HTR-8/SVneo (cell line): ENCODE measurements at regions not wholly inside any gene's neighbourhood (a gene's known extent, or its start where the extent isn't known, plus 50 kb on each side); places are given as distances from the start of the nearest gene placed in this dataset.
"Not testable (repeated sequence)": the region's sequence is repeated elsewhere in the genome, so short reads cannot be mapped to it uniquely, and the experiment has no call there.

Experiments used
- DNase-seq: peaks from one replicate; pipeline ENCODE4 v3.0.0; 2011; ENCODE audit warnings: low spot score, mixed read lengths; ENCODE audit not compliant: insufficient read length
- FAIRE-seq: peaks from 2 replicates; lab custom pipeline; 2011; peaks lifted over from hg19 to GRCh38; lab: Jason Lieb, UNC

DNA sequence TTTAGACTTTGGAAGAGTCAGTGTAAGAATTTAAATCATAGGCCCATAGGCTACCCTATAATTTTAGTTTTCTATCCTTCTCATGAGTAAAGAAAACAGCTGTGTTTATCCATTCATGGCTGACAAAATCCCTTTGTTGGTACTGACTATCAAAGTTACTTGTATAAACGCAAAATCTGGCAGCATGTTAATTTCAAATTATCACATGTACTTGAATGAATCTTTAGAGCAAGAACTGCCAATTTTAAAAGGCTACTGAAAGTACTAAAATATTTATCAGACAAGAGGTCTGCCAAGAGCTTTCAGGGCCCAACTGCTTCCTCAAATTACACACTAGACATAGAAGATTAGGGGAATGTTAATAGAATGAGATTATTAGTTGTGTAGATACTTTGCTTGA lies 66.6 kb downstream of the MYL12B start:
- no peak for FAIRE-seq
- DNase-seq = no peak

DNA sequence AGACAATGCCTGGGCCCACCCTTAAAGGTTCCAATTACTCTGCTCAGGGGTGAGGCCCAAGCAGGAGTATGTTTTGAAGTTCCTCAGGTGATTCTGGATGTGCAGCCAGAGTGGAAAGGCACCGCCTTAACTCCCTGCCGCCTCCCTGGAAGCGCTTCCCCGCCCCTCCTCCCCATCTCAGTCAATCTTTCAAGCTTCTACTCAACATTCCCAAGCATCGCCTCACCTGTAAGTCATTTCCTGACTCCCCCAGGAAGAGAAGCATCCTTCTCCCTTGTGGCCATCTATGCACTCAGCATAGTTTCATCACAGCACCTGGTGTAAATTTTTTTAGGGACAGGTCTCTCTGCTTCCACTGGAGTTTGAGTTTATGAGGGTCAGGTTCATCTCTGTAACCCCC lies 67.5 kb downstream of the MYL12B start:
- FAIRE-seq = no peak
- DNase-seq = no peak

DNA sequence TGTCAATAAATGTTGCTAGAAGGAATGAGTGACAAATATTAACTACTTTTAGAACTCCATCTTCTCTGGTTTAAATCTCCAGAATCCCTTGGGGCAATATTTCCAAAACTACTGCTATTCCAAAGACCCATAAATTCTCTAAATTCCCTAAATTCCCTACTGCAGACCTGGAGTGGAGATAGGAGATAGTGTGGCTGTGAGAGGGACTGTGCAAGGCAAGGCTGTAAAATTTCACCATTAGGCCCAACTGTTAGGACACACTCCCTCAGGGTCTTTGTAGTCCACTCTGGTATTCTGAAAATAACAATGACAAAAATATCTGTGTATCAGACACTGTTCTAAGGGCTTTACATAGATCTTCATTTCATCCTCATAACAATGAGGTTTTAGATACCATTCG lies 67.9 kb downstream of the MYL12B start:
- no peak for DNase-seq
- FAIRE-seq = no peak

DNA sequence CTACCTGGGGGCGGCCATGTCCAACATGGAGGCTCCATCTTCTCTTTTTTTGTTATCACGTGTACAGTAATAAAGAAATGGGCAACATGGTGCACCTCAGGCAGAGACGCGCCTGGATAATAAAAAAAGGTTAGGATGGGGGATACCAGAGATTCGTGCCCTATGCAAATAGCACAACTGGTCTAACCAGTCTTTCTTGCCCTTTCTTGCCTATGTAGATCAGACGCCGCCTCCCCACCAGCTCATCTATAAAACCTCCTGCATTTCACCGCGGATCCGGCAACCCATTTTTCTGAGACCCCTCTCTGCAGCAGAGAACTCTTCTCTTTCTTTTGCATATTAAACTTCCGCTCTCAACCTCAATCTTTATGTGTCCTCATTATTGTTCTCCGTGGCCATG lies 68.7 kb downstream of the MYL12B start:
- DNase-seq (no peak), FAIRE-seq (no peak)

DNA sequence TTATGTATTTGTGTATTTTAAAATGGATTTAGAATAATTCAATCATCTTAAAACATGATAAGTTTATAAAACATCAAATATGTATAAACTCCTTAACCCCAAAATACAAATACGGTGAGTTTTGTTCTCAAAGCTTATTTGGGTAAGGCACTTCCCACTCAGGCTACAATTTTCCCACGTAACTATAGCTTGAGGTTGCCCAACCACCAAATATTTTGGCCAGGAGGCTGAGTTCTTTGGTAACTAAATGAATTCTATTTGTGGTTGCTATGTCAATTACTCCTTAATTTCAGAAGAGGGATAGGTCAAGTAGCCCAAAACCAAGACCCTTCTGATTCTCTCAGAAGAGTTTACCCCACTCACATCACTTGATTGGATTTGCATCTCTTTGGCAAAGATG lies 70.4 kb downstream of the MYL12B start:
- no peak for DNase-seq
- no peak for FAIRE-seq

DNA sequence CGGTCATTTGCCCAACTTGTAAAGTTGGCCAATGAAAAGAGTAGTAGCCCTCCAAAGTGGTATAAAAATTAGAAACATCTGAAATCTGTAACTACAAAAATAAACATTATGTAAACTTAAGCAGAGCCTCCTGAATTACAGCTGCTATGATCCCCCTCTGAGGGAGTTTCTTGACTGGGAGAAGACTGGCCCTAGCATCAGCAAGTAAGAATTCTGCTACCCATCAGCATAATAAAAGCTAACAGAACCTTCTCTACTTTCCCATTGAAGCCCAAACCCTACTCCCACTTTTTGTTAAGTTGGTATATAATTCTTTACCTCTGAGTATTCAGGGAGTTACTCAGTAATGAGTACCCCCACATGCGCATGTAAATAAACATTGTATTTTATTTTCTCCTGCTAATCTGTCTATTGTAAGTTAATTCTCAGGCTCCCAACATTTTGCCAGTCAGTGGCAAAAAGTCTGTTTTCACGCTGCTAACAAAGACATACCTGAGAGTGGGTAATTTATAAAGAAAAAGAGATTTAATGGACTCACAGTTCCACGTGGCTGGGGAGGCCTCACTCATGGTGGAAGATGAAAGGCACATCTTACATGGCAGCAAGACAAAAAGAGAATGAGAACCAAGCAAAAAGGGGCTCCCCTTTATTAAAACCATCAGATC lies 71.3 kb downstream of the MYL12B start:
- DNase-seq (no peak), FAIRE-seq (no peak)

DNA sequence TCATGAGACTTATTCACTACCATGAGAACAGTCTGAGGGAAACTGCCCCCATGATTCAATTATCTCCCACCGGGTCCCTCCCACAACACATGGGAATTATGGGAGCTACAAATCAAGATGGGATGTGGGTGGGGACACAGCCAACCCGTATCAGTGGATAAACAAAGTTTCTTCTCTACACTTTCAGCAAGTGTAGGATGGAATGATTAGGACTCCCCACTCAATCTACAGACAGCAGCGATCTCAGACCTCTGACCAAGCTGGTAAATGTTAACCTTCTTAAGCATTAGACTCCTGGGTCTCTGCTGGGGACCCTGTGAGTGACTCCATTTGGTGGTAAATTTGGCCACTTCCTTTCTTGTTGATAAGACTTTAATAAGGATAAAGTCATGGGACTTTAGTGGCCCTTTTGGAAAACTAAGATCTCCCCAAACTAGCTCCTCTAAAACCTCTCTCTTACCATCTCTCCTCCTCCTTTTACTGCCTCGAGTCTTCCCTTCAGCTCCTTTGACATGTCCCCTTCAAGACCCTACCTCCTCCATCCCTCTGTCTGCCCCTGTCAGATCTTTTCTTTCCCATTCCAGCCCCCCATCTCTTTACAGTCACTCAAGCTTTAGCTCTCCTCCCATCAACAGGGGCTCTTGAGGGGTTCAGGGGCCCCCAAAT lies 71.9 kb downstream of the MYL12B start:
- FAIRE-seq (no peak), DNase-seq (no peak)

DNA sequence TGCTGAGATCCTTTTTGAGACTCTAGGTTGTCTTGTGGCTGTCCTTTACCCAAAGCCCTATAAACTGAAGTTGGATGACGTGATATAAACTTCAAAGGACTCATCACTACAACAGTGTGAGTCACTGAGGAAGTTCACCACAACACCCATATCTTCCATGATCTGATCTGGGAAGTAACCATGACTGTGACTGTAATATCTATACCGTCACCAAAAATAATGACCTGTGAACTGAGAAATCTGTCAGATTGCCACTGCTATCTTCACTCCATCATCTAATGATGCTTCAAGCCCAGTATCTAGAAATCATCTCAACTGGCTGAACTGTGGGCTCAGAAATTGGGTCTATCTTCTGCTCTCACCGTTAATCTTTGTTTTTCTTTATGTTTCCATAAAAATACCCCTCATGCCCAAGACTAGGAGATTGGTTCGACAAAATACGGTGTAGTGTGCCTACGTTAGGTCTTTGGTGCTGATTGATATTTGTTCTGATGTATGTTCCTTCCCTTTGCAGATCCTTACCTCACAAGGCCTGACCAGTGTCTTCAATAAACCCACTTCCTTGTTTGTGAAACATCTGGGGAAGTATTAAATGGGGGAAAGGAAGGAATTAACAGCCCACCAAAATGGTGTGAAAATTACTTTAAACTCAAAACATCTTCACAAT lies 78.2 kb downstream of the MYL12B start:
- FAIRE-seq (no peak), DNase-seq (no peak)

DNA sequence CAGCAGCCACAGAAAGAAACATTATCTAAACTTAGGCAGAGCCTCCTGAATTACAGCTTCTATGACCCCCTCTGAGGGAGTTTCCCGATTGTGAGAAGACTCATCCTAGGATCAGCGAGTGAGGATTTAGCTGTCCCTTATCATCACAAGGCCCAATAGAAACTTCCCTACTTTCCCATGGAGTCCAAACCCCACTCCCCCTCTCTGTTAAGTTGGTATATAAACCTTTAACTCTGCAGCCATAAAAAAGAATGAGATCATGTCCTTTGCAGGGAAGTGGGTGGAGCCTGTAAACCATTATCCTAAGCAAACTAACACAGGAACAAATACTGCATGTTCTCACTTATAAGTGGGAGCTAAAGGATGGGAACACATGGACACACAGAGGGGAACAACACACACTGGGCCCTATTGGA lies 78.8 kb downstream of the MYL12B start:
- DNase-seq (no peak), FAIRE-seq (no peak)

DNA sequence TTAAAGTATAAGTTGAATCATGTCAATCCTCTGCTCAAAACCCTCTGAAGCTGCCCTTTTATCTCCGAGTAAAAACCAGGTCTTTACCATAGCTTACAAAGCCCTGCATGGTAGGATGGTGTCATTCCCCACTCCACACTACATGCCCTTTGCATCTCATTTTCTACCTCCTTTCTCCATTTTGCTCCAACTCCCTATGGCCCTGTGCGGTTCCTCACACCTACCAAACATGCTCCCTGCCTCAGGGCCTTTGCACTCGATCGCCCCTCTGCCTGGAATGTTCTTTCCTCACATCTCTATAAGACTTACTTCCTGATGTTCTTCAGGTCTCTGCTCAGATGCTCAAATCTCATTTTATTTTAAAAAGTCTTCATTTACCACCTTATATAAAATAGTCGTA lies 80.7 kb downstream of the MYL12B start:
- FAIRE-seq = no peak
- DNase-seq = no peak

DNA sequence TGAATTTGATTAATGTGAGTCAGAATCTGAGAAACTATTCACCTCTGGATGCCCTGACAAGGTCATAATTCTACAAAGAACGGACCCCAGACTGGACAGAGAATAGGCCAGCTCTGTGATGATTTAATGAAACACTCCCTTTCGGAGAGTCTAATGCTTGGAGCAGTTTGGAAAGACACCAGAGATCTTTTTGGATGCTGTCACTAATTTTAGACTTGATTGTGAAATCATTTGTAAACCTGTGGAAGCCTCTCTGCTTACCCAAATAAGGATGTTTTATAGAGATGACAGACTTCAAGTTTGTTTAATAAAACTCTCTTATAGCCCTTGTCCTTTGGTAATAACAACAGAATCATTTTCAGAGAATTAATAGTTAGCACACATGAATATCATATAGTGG lies 83.5 kb downstream of the MYL12B start:
- FAIRE-seq = no peak
- no peak for DNase-seq

DNA sequence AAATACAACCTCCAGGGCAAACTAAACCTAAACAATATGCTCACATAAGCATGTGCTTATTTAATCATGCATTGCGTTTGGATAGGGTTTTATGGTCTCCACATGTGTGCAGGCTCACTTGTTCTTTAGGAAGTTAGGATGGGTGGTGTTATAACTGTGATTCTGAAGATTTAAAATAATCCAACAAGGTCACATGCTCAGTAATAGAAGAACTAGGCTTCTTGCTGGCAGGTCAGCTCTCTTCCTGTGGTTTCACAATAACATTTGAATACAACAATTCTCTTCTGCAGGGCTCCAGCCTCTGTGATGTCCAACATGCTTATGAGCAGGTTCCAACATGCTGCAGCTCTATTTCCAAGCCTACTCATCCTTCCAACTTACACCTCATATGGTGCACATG lies 84.0 kb downstream of the MYL12B start:
- DNase-seq (no peak), FAIRE-seq (no peak)

DNA sequence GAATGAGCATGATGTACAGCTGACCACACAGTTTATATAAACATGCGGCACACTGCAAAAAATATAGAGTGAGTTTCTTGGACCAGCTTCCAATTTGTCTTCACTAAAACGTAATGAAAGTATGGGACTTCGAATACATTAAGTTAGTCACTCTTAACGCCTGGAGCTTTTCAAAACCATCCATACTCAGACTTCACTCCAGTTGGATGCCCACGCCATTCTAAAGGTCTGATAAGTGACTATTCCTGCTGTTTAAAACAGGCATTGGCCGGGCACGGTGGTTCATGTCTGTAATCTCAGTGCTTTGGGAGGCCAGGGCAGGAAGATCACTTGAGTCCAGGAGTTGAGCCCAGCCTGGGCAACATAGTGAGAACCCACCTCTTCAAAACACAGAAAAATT lies 84.6 kb downstream of the MYL12B start:
- no peak for DNase-seq
- FAIRE-seq = no peak

DNA sequence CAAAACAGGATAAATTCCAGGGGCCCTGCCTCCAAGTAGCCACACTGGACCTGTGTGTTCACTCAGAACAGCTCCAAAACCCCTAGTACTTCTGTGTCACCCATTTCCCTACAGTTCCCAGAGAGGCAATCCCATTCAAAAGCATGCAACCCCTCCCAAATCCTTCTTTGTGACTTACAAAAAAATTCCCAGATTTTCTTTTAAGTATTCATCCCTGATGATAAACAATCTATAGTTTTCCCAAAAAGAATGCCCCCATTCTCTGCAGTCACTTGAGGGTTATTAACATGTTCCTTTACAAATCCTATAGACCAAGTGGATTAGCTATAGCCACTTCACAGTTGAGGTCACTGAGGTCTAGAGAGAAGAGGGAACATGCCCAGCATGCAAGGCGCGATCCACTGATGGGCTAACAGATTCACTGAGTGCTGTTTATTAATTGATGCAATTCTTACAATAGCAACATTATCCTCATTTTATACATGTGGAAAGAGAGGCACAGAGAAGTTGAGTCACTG lies 85.4 kb downstream of the MYL12B start:
- DNase-seq (no peak), FAIRE-seq (no peak)

DNA sequence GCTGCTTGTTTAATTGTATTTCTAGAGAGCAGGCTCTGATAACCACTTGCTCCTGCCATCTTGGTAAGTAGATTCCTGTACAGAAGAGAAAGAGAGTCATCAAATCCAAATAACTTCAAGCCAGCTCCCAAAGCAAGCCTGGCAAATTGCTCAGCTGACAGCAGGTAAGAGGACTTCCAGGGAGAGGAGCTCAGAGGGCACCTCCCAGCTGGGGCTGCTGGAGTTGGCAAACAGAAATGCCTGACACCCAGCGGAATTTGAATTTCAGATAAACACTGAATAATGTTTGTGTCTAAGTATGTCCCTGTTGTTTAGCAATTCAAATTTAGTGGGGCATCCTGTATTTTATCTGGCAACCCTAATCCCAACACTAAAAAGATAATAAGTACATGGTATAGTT lies 86.2 kb downstream of the MYL12B start:
- FAIRE-seq (no peak), DNase-seq (no peak)

DNA sequence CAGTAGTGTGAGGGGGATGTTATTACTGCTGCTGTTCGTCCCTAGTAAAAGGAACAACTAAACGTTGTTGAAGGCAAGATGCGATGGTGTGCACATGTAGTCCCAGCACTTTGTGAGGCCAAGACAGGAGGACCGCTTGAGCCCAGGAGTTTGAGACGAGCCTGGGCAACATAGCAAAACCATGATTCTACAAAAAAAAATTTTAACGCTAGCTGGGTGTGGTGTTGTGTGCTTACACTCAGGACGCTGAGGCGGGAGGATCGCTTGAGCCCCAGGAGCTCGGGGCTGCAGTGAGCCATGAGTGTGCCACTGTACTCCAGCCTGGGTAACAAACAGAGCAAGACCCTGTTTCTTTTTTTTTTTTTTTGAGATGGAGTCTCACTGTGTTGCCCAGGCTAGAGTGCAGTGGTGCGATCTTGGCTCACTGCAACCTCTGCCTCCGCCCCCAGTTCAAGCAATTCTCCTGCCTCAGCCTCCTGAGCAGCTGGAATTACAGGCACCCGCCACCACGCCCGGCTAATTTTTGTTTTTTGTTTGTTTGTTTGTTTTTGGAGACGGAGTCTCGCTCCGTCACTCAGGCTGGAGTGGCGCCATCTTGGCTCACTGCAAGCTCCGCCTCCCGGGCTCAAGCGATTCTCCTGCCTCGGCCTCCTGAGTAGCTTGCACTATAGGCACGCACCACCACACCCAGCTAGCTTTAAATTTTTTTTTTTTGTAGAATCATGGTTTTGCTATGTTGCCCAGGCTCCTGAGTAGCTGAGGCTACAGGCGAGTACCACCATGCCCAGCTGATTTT lies 87.3 kb downstream of the MYL12B start:
- DNase-seq, FAIRE-seq: not testable (repeated sequence)

DNA sequence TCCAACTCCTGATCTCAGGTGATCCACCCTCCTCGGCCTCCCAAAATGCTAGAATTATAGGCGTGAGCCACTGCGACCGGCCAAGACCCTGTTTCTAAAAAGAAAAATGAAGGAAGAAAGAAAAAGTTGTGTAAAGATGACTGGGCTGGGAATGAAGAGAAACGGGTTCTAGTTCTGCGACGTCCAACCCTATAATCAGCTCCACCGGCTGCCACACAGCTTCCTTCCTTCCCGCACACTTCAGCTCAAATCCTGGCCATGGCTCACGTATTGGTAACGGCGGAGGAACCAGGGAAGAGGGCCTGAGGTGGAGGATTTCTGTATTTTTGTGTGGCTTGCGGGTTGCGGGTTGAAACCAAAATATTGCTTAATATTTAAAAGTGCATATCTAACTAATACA lies 88.1 kb downstream of the MYL12B start:
- no peak for DNase-seq
- FAIRE-seq = no peak

DNA sequence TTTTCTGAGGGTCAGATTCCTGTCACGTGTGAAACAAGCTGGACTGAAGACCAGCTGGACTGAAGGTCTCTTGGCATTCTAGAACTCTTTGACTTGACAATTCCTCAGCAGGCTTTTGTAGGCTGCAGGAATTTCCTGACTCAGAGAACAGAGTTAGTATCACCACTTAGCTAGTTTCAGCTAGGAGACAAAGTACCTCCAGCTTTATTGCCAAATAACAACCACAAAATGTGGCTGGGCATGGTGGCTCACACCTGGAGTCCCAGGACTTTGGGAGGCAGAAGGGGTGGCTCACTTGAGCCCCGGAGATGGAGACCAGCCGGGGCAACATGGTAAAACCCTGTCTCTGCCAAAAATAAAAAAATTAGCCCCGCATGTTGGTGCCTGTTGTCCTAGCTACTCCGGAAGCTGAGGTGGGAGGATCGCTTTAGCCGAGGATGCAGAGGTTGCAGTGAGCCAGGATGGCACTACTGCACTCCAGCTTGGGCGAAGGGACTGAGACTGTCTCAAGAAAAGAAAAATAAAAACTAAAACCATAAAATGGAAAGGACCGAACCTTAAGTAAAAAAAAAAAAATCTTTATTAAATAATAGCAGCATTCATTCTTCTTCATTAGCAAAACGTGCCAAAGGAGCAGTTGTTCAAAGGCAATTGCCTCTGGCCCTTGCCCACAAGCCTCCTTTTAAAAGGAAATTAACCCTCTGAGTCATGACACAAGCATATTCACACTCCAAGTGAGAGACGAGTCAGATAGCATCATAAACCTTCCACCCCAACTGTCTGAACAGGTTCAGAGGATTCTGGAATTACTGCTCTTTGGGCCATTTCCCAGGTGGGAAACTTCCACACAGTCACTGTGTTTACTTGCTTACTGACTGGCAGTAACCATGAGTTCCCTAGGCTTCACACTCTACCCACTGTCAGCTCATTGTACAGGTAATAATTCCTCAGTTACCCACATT lies 88.9 kb downstream of the MYL12B start:
- no peak for DNase-seq
- FAIRE-seq = no peak

DNA sequence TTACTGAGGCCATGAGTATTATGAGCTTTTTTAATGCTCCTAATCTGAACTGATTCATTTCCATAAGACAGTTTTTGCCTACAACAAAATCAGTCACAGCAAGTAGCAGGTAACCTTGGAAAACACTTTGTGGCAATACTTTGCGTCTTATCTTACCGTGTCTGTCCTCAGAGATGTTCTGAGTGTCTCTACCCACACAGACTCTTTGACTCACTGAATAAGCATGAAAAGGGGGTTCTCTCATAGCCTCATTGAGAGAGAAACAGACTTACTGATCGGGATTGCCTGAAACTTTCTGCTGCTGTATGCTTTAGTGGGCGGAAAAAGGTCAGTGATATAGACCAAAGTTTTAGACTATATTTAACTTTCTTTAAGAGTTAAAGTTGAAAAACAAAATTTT lies 92.6 kb downstream of the MYL12B start:
- DNase-seq = no peak
- no peak for FAIRE-seq

DNA sequence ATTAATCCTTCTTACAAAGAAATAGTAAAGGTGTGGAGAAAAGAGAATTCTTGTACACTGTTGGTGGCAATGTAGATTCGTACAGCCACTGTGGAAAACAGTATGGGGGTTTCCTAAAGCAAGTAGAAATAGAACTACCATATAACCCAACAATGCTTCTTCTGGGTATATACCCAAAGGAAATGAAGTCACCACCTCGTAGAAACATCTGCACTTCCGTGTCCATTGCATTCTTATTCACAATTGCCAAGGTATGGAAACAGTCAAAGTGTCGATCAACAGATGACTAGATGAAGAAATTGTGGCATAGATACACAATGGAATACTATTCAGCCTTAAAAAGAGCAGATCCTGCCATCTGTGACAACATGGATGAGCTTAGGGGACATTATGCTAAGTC lies 93.4 kb upstream of the TGIF1 start:
- FAIRE-seq (no peak), DNase-seq (no peak)
